NCI-H460 (cell line): ENCODE measurements at regions not wholly inside any gene's neighbourhood (a gene's known extent, or its start where the extent isn't known, plus 50 kb on each side); places are given as distances from the start of the nearest gene placed in this dataset.
A peak's percentile ranks its signal among the peaks of the same experiment; 100 is the strongest.
"Not testable (repeated sequence)": the region's sequence is repeated elsewhere in the genome, so short reads cannot be mapped to it uniquely, and the experiment has no call there.

Experiments used
- DNase-seq: peaks from one replicate; pipeline ENCODE4 v3.0.0-alpha.2; 2016; ENCODE audit warnings: low read depth; ENCODE audit errors: extremely low read depth

DNA sequence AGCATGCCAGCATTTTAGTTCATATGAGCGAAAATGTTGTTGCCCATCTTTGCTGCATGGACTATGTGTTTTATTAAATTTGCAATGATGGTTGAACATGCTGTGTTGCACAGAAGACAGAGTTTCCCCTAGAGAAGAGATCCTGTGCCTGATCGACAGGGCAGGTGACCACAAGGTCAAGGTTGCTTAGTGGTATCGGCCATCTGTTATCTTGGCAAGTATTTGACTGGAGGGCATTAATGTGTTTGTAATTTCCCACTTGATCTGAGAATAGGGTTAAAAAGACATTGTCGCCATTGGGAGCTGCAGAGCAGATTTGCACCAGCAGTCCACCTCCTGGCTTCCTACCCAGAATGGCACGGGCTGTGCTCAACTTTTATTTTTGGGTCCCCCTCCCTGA, 1523.6 kb upstream of the WWC1 start:
- no peak for DNase-seq

DNA sequence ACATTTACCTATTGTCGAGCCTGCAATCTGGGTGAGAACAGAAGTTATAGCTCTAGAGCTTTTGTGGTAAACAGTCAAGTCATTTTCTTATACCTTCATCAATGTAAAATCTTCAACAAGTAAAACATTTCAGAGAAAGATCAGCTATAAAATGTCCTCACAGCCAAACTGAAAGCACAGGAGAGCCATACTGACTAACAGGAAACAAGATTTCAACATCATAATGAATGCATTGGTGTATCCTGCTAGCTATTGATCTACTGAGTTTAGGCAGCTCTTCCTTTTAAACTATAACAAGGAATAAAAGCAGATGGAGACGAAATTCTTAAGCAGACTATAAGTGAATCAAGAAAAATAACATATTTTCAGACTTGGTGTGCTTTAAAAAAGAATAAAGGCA, 1522.9 kb upstream of the WWC1 start:
- DNase-seq = no peak

DNA sequence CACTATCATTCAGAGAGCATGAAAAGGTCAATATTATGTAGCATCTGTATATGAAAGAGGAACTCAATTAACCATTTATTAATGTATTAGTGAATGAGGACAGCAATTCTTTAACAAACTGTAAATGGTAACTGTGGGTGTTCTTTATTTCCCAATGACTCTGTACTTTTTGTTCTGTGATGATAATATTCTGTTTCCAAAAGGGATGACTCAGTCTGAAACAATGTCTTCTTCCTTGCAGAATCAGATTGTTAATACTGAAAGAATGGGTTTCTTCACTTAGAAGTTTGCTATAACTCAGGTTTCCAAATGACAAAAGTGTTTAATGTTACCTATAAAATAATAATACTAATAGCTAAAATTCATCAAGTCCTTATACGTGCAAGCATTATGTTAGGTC, 1518.7 kb upstream of the WWC1 start:
- no peak for DNase-seq

DNA sequence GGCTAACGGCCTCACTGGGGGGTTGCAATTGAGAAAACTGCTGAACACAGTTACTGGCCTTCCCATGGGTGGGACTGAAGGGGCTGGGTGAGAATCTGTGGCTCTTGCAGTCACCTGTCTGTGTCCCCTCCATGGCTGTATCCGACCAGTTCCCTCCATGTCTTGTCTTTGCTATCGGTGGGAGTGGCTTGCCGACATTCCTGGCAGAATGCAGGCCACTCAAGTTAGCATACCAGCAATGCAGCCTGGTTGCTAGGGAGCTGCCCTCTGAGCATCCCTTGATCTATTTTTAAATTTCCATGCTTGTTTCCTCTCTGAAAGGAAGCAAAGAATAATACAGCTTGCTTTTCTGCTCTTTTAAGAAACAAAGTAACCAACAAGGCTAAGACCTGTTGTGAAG, 1509.7 kb upstream of the WWC1 start:
- DNase-seq = no peak

DNA sequence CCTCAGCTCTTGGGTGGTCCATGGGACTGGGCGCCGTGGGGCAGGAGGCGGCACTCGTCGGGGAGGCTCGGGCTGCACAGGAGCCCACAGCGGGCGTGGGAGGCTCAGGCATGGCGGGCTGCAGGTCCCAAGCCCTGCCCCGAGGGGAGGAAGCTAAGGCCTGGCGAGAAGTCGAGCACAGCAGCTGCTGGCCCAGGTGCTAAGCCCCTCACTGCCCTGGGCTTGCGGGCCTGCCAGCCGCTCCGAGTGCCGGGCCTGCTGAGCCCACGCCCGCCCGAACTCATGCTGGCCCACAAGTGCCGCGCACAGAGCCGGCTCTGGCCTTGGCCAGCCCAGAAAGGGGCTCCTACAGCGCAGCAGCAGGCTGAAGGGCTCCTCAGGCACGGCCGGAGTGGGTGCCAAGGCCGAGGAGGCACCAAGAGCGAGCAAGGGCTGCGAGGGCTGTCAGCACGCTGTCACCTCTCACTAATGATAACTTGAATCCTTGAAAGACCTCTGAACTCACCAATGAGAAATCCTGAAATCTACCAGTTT, 1506.8 kb upstream of the WWC1 start:
- no peak for DNase-seq

DNA sequence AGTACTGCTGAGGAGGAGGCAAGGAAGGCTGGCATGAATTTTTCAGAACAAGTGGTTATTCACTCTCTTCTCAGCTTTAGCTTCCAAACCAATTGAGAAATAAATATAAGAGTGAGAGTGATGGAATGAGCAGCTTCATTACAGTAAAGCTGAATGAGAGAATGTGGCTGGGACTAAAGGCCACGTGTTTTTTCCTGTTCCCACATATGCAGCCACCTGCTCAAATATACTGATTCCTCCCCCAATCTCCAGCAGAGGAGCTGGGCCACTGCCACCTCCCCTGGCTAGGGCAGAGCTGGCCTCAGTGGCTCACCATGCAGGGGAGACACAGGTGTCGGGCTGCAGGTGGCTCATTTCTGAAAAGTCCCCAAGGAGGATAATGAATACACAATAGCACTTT, 1505.3 kb upstream of the WWC1 start:
- no peak for DNase-seq

DNA sequence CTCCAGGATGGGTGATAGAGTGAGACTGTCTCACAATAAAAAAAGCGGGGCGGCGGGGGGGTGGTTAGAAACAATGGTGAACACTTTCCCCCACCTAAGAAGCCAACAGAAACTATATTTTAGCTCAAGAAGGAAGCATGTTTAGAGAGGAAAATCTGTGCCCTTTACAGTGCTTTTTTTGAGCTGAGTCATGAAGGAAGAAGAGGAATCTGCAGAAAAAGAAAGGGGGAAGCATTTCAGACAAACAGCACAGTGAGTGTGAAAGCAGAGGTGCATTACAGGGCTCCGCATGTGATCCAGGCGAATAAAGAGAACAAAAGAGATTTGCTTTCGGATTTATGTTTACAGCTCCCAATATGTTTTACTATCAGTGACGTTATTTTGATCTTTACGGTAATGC, 1504.6 kb upstream of the WWC1 start:
- no peak for DNase-seq

DNA sequence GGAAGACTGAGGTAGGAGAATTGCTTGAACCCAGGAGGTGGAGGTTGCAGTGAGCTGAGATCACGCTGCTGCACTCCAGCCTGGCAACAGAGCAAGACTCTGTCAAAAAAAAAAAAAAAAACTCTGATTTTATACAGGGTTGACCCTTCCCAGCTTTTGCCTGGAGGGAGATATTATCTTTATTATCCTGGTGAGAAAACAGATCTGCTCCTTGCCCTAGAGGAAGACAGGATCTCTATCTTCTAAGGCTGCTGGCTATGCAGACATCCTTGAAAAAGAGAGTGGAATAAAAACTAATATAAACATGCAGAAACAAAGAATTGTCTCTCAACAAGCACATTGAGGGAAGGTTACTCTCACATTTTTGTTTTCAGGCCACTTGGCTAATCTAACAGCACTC, 1503.4 kb upstream of the WWC1 start:
- DNase-seq = no peak

DNA sequence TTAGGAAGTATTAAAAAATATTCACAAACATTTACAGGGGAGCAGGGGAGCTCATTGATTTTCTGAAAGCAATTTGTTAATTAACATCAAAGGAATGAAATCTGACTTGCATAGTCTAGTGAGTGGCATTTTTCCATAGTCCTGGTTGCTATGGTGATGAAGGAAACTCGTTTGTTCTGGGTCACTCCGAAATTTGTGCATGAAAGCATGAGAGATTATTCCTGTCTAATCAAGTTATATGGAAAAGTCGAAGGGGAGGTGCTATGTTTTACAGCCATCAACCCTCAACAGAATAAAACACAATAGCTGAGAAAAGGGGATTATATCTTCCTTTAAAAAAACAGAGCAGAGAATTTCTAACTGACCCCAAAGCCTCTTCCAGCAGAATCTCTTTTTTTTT, 1495.7 kb upstream of the WWC1 start:
- no peak for DNase-seq

DNA sequence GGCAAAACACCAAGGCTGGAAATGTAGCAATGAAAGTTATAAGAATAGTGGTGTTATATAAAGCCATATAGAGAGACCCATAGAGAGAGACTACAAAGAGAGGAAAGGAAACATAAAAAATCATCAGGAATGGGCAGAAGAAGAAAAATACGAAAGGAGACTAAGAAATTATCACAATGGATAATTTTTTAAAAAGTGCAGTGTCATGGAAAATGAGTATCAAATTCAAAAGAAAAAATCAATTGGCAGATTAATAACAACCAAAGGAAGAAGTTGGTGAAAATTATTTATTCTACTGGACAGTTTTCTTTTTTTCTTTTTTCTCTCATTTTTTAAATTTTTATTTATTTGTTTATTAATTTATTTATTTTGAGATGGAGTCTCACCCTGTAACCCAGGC, 1488.4 kb upstream of the WWC1 start:
- no peak for DNase-seq

DNA sequence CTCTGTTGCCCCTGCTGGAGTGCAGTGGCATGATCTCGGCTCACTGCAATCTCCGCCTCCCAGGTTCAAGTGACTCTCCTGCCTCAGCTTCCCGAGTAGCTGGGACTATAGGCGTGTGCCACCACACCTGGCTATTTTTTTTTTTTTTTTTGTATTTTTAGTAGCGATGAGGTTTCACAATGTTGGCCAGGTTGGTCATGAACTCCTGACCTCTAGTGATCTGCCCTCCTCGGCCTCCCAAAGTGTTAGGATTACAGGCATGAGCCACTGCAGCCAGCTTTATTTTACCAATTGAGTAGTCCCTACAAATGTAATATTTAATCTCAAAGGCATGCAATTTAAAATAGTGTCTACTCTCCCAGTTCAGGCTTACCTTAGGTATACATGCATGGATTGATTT, 1487.2 kb upstream of the WWC1 start:
- not testable (repeated sequence) for DNase-seq

DNA sequence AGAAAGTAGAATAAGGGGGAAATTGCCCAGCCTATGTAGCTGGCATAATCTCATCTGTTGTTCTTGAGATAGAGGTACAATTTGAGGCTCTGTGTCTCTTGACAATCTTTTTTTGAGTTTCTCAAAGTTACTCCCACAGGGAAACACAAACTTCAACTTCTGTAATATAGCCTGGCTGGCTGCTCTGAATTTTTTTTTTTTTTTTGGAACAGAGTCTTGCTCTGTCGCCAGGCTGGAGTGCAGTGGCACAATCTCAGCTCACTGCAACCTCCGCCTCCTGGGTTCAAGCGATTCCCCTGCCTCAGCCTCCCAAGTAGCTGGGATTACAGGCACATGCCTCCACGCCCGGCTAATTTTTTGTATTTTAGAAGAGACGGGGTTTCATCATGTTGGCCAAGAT, 1486.8 kb upstream of the WWC1 start:
- DNase-seq = not testable (repeated sequence)

DNA sequence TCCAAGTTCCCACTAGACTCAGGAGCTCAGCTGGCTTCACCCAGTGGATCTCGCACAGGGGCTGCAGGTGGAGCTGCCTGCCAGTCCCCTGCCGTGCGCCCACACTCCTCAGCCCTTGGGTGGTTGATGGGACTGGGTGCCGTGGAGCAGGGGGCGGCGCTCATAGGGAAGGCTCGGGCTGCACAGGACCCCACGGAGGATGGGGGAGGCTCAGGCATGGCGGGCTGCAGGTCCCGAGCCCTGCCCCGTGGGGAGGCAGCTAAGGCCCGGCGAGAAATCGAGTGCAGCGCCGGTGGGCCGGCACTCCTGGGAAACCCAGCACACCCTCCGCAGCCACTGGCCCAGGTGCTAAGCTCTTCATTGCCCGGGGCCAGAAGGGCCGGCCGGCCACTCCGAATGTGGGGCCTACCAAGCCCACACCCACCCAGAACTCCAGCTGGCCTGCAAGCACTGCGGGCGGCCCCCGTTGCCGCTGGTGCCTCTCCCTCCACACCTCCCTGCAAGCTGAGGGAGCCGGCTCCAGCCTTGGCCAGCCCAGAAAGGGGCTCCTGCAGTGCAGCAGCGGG, 1481.3 kb upstream of the WWC1 start:
- DNase-seq = not testable (repeated sequence)

DNA sequence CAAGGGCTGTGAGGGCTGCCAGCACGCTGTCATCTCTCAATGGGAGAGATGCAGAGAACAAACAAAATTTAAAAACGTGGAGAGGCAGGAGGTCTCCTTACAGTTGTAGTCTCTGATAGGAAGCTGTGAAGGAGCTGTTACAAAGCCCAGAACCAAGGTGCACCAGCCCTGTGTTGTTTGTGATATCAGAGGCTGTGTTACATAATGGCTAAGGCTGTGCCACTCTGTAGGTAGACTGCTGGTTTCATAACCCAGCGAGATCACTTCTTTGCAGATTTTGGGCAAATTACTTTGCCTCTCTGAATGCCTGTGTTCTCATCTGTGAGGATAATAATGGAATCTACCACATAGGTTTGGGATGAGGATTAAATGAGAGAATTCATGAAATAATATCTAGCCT, 1480.7 kb upstream of the WWC1 start:
- no peak for DNase-seq

DNA sequence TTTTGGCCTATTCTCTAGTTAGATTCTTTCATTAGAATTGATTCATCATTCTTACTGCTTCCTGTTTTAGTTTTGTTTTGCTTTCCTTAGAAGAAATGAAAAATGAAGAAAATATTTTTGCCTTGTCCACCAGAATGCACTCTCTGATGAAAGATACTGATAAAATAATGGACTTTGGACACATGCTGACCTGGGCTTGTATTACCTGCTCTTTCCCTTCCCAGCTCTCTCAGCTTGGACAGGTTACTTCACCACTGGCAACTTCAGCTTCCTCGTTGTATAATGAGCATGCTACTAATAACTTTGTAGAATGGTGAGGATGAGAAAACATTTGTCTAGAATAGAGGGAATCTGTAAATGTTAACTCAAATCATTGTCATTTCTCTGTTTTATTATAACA, 1468.1 kb upstream of the WWC1 start:
- DNase-seq = no peak

DNA sequence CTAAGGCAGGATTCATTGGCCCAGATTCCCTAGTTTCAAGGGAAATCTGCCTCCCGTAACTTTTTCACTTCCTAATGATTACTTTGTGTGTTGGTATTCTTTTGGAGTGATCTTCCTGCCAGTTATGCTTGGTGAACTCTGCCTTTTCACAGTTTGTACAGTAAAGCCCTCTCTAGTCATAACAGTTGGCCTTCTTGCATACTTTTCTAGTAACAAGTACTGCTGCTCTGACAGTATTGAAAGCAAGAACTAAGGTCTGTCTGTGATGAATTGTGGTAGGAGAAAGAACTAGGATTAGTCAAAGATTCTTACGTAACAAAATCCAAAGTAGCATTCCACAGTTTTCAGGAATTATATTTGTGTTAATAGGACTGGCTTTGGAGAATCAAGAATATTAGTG, 1457.2 kb upstream of the WWC1 start:
- DNase-seq = no peak

DNA sequence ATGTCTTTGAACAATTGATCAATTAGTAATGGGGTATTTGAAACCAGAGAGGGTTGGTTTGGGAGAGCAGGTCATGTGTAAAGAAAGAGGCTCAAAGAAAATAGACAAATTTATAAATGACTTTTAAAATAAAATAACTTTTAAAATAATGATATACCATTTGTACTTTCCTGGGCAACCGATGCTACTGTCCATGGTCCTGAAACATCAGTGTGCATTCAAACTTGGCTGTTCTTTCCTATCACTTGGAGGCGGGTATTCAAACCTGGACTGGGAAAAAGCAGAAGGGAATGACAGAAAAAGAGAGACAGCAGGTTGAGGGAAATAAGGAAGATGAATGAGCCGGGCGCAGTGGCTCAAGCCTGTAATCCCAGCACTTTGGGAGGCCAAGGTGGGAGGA, 1446.4 kb upstream of the WWC1 start:
- peak; percentile 14 for DNase-seq

DNA sequence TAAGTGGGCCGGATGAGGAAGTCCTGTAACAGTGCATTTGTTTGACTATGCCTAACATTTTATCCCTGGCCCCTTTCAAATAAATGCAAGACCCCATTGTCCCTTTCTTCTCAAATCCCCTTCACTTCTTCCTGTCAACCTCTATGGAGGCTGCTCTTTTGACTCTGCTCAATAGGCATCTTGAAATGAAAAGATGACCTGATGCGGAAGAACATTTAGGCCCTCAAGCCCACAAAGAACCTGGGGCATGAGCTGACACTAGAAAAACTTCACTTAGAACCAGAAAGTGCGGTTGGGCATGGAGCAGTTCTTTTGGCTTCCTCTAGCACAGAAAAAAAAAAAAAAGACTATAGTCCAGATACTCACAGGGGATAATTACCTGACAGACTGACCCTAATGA, 1434.7 kb upstream of the WWC1 start:
- DNase-seq = no peak

DNA sequence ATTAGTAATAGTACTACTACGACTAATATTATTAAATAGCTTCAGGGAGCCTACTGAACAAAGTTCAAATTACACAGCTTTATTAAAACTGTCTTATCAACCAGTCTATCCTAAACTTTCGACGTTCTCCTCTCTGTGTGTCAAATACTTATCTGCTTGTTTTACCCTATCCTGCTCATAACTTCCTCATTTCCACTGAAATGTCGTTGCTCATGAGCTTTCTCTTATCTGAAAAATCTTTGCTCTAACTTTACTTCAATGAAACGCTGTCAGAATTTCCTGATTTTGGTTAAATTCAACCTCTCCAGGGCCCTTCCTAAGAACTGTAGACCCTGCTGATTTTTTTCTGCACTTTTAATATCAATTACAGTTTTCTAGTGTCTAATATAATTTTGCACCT, 1431.0 kb upstream of the WWC1 start:
- DNase-seq = no peak

DNA sequence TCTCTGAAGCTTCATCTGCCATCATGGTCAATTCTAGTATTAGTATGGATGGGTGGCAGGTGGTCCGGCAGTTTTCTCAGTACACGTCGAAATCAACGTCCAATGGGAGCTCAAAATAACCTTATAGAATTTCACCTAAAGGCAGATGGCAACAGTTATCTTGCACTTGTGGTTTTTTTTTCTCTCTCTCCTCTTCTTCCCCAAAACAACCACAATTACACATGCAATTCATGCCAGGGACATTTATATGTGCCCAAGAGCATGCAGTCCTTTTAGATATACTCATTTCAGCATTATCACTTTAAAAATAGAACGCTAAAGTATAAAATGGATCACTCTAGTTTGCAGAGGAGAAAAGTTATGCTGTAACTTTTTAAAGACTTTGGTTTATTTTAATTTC, 1428.9 kb upstream of the WWC1 start:
- no peak for DNase-seq

DNA sequence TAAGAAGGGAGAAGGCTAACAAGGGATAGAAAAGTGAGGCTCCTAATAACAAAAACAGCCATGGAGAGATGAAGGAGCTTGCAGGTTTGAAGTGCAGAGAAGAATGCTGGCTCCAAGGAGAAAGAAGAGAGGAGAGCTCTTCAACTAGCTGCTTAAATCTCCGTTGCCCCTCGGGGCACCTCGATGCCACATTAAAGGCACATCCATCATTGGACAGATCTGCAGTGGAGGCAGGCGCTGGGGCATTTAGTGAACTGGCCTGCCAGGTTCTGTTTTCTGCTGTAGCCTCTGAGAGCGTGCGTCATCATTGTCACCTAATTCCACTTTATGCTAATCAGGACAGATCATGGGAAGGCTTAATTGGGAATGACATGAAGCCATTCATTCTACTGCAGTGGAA, 1426.2 kb upstream of the WWC1 start:
- DNase-seq = no peak

DNA sequence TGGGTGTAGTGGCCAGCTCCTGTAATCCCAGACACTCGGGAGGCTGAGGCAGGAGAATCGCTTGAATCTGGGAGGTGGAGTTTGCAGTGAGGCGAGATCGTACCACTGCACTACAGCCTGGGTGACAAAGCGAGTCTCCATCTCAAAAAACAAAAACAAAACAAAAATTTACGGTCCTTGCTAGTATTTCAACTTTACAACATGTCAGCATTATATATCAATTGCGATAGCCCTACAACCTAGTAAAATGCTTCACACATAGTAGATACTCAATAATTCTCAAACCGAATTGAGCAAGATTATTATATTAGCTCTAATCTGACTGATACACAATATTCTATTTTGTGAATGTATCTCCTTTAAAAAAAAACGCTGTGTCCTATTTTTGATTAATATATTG, 1411.0 kb upstream of the WWC1 start:
- DNase-seq = no peak

DNA sequence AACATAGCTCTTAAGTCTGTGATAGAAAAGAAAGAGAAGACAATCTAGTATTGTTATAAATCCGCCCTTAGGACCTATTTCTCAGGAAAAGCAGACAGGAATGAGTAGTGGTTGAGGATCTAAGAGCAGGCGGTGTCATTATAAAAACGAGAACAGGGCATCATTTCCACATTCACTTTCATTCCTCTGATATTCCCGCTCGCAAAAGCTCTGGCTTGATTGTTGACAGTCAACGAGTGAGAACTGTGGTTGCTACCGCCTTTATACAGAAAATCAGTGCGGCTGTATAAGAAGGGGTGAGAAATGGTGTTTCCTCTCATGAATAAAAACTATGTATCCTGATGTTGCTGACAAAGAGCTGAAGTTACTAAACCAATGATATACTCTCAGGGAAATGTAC, 1409.6 kb upstream of the WWC1 start:
- no peak for DNase-seq
